WI38 (cell line): ENCODE measurements at regions not wholly inside any gene's neighbourhood (a gene's known extent, or its start where the extent isn't known, plus 50 kb on each side); places are given as distances from the start of the nearest gene placed in this dataset.

Experiments
- H3K4me3 ChIP-seq: 2 replicates; pipeline ENCODE4 v1.5.1; 2011; ENCODE audit warnings: low read depth, mild to moderate bottlenecking, control low read depth, low read length
- CTCF ChIP-seq: IDR thresholded peaks from 2 replicates; pipeline ENCODE4 v1.5.1; 2012; ENCODE audit warnings: low read depth, mild to moderate bottlenecking, control low read depth, low read length

GRCh38 chr5:133700251-133700650, 87.9 kb upstream of the FSTL4 start:
- TF ChIP-seq CTCF = no peak

GRCh38 chr5:133698646-133699526, 86.5 kb upstream of the FSTL4 start:
- no peak for TF ChIP-seq CTCF
- no peak overlapping the region for H3K4me3 ChIP-seq

More at GRCh38 chr5:133700251-133700650, 87.9 kb upstream of the FSTL4 start:
- H3K4me3 ChIP-seq = no peak overlapping the region

- no peak overlapping the region for H3K4me3 ChIP-seq
- no peak for TF ChIP-seq CTCF
These were observed 85.9 kb upstream of the FSTL4 start for GRCh38 chr5:133698259-133698554.

- no peak overlapping the region for H3K4me3 ChIP-seq
- no peak for TF ChIP-seq CTCF
These were observed 85.4 kb upstream of the FSTL4 start for GRCh38 chr5:133697536-133698258.

- TF ChIP-seq CTCF = no peak
- no peak overlapping the region for H3K4me3 ChIP-seq
These were observed 84.6 kb upstream of the FSTL4 start for GRCh38 chr5:133696782-133697507.

- no peak for TF ChIP-seq CTCF
These were observed 83.8 kb upstream of the FSTL4 start for GRCh38 chr5:133696006-133696584.

More at GRCh38 chr5:133696006-133696584, 83.8 kb upstream of the FSTL4 start:
- H3K4me3 ChIP-seq = no peak overlapping the region
